HG03139 (cell line): ENCODE measurements at regions not wholly inside any gene's neighbourhood (a gene's known extent, or its start where the extent isn't known, plus 50 kb on each side); places are given as distances from the start of the nearest gene placed in this dataset.
"Not testable (repeated sequence)": the region's sequence is repeated elsewhere in the genome, so short reads cannot be mapped to it uniquely, and the experiment has no call there.

Experiments used
- ATAC-seq: cut with Tn5 transposase; IDR thresholded peaks from one replicate; pipeline ENCODE4 v1.9.1; 2021; ENCODE audit not compliant: unreplicated experiment

- peak; percentile 54 for ATAC-seq
These were observed 345.3 kb upstream of the POU1F1 start for GRCh38 chr3:87621667-87622066.

GRCh38 chr3:87615506-87615905 is 339.1 kb upstream of the POU1F1 start:
- ATAC-seq = no peak

GRCh38 chr3:87614998-87615397 is 338.6 kb upstream of the POU1F1 start:
- ATAC-seq = no peak

GRCh38 chr3:87607234-87607633 is 330.9 kb upstream of the POU1F1 start:
- no peak for ATAC-seq

GRCh38 chr3:87595798-87596197 is 319.4 kb upstream of the POU1F1 start:
- no peak for ATAC-seq

GRCh38 chr3:87581240-87581639 is 304.9 kb upstream of the POU1F1 start:
- ATAC-seq = no peak

GRCh38 chr3:87576752-87577151 is 300.4 kb upstream of the POU1F1 start:
- ATAC-seq = no peak

- no peak for ATAC-seq
These were observed 299.2 kb upstream of the POU1F1 start for GRCh38 chr3:87575550-87575949.

- no peak for ATAC-seq
These were observed 291.9 kb upstream of the POU1F1 start for GRCh38 chr3:87568331-87568730.

- no peak for ATAC-seq
These were observed 288.1 kb upstream of the POU1F1 start for GRCh38 chr3:87564438-87564837.

GRCh38 chr3:87563712-87564111 is 287.3 kb upstream of the POU1F1 start:
- no peak for ATAC-seq

GRCh38 chr3:87558492-87558891 is 282.1 kb upstream of the POU1F1 start:
- ATAC-seq = no peak

- ATAC-seq = no peak
These were observed 278.9 kb upstream of the POU1F1 start for GRCh38 chr3:87555290-87555689.

- ATAC-seq = no peak
These were observed 276.7 kb upstream of the POU1F1 start for GRCh38 chr3:87553058-87553457.

GRCh38 chr3:87550892-87551291 is 274.5 kb upstream of the POU1F1 start:
- ATAC-seq = no peak

GRCh38 chr3:87549208-87549607 is 272.8 kb upstream of the POU1F1 start:
- no peak for ATAC-seq

GRCh38 chr3:87548271-87548670 is 271.9 kb upstream of the POU1F1 start:
- no peak for ATAC-seq

GRCh38 chr3:87546216-87546615 is 269.8 kb upstream of the POU1F1 start:
- ATAC-seq = no peak

- ATAC-seq = not testable (repeated sequence)
These were observed 267.0 kb upstream of the POU1F1 start for GRCh38 chr3:87543408-87543807.

- ATAC-seq = no peak
These were observed 265.3 kb upstream of the POU1F1 start for GRCh38 chr3:87541723-87542122.

- not testable (repeated sequence) for ATAC-seq
These were observed 262.3 kb upstream of the POU1F1 start for GRCh38 chr3:87538722-87539121.

- ATAC-seq = no peak
These were observed 233.0 kb upstream of the POU1F1 start for GRCh38 chr3:87509401-87509800.

- ATAC-seq = no peak
These were observed 232.5 kb upstream of the POU1F1 start for GRCh38 chr3:87508921-87509320.

GRCh38 chr3:87507753-87508152 is 231.4 kb upstream of the POU1F1 start:
- no peak for ATAC-seq
